ENCODE measurements at regions not wholly inside any gene's neighbourhood (a gene's known extent, or its start where the extent isn't known, plus 50 kb on each side); places are given as distances from the start of the nearest gene placed in this dataset.

GRCh38 chr17:36721560-36722120, 120.3 kb downstream of the MRM1 start:
- TF ChIP-seq CTCF (IDR thresholded peaks at IDR 0.05; ENCODE audit: low read depth, low read length) = no peak
- Histone ChIP-seq H3K4me3 (peak overlapping the region; percentile 17), H3K9me3 (ENCODE audit: low read depth) (no peaks in the 10 kb centered on the region), H3K27me3 (no peaks in the 10 kb centered on the region), H3K4me1 (ENCODE audit: low read depth) (peaks cover 29% of the 10 kb centered on the region), H3K36me3 (no peaks in the 10 kb centered on the region), H3K27ac (peak overlapping the region; percentile 86)
- no peak for DNase-seq (ENCODE audit: low read depth in 1 of 2, low spot score in 1 of 2)

- H3K36me3 ChIP-seq = no peaks in the 10 kb centered on the region
- no peak for TF ChIP-seq CTCF (IDR thresholded peaks at IDR 0.05; ENCODE audit: low read depth, low read length)
- peak overlapping the region; percentile 17 for H3K4me3 ChIP-seq
- H3K27me3 ChIP-seq = no peaks in the 10 kb centered on the region
- peak; percentile 65 to 87 for DNase-seq (ENCODE audit: low read depth in 1 of 2, low spot score in 1 of 2)
- H3K9me3 ChIP-seq (ENCODE audit: low read depth) = no peaks in the 10 kb centered on the region
- peak overlapping the region; percentile 86 for H3K27ac ChIP-seq
- H3K4me1 ChIP-seq (ENCODE audit: low read depth) = peaks cover 30% of the 10 kb centered on the region
These were observed 120.9 kb downstream of the MRM1 start for GRCh38 chr17:36722121-36722902.

DNA sequence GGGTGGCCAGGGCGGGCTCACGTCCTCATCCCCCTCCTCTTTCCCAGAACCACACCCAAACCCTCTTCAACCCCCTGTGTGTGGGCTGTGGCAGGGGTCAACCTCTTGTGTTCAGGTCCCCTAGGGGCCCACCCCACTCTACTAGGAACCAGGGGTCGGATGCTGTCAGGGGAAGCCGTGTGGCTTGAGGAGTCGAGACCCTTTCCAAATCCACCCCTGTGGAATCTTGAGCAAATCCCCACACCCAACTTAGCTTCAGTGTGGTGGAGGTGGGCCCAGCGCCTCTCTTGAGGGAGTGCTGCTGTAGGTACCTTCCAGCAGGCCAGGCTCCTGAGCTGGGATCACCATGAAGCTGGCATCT, 121.5 kb downstream of the MRM1 start:
- Histone ChIP-seq H3K27ac (peak overlapping the region; percentile 86), H3K4me1 (ENCODE audit: low read depth) (peaks cover 36% of the 10 kb centered on the region), H3K36me3 (no peaks in the 10 kb centered on the region), H3K27me3 (no peaks in the 10 kb centered on the region), H3K9me3 (ENCODE audit: low read depth) (no peaks in the 10 kb centered on the region), H3K4me3 (peak overlapping the region; percentile 17)
- DNase-seq (ENCODE audit: low read depth in 1 of 2, low spot score in 1 of 2) = no peak
- no peak for TF ChIP-seq CTCF (IDR thresholded peaks at IDR 0.05; ENCODE audit: low read depth, low read length)

DNA sequence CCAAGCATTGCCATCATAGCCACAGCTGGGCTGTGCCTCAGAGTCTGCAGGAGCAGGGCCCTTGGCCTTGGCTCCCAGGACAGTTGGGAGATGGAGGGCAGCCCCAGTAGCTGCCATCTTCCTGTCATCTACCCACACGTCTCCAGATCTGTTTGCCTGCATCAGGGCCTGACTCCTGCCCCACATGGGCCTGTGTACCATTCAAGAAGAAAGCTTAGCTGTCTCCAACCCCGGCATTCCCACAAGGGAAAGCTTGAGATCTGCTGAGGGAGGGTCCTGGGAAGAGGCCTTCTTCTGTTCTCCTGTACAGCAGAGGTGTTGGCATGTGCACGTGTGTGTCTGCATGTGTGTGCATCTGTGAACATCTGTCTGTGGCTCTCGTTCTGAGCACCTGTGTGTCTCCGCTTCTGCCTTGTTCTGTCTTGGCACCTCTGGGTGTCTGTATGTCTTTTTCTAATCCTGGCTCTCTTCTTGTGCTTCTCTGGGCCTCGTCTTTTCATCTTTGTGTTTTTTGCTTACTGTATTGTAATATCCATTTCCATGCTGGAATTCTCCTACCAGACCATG, 122.2 kb downstream of the MRM1 start:
- no peak for DNase-seq (ENCODE audit: low read depth in 1 of 2, low spot score in 1 of 2)
- Histone ChIP-seq H3K27ac (peak overlapping the region; percentile 86), H3K27me3 (no peaks in the 10 kb centered on the region), H3K4me1 (ENCODE audit: low read depth) (peaks cover 42% of the 10 kb centered on the region), H3K9me3 (ENCODE audit: low read depth) (no peaks in the 10 kb centered on the region), H3K36me3 (no peaks in the 10 kb centered on the region), H3K4me3 (no peak overlapping the region)
- TF ChIP-seq CTCF (IDR thresholded peaks at IDR 0.05; ENCODE audit: low read depth, low read length) = no peak

DNA sequence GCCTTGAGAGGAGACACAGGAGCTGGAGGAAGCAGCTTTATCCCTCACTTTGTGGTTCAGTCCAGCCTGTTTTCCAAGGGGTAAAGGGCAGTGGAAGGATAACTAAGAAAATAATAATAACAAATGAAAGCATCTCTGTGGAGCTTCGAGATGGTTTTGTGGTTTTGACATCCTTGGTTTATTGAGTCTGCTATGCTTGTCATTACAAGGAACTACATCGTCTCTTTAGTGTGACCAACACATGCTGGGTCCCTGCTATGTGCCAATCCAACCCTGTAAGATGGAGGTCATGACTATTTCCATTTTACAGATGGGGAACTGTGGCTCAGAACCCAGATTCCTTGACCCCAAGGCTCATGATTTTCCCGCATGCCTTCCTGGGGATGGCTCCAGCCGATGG, 124.8 kb downstream of the MRM1 start:
- no peak overlapping the region for H3K27ac ChIP-seq
- no peak for TF ChIP-seq CTCF (IDR thresholded peaks at IDR 0.05; ENCODE audit: low read depth, low read length)
- no peaks in the 10 kb centered on the region for H3K36me3 ChIP-seq
- DNase-seq (ENCODE audit: low read depth in 1 of 2, low spot score in 1 of 2) = no peak
- no peaks in the 10 kb centered on the region for H3K9me3 ChIP-seq (ENCODE audit: low read depth)
- peaks cover 43% of the 10 kb centered on the region for H3K4me1 ChIP-seq (ENCODE audit: low read depth)
- no peaks in the 10 kb centered on the region for H3K27me3 ChIP-seq
- H3K4me3 ChIP-seq = no peak overlapping the region

All from cardiac muscle cell (in vitro differentiated cells and primary cell).